C4-2B (cell line): ENCODE measurements at regions not wholly inside any gene's neighbourhood (a gene's known extent, or its start where the extent isn't known, plus 50 kb on each side); places are given as distances from the start of the nearest gene placed in this dataset.
"Not testable (repeated sequence)": the region's sequence is repeated elsewhere in the genome, so short reads cannot be mapped to it uniquely, and the experiment has no call there.

Experiments
- H3K27ac ChIP-seq: fragments of 450-650 bp; 2 replicates; pipeline ENCODE4 v1.5.1; 2017
- ZFX ChIP-seq: fragments of 450-650 bp; IDR thresholded peaks from 2 replicates; pipeline ENCODE4 v1.6.1; 2017
- TF ChIP-seq, protein P1 (sequence below): fragments of 450-650 bp; conservative IDR thresholded peaks from 2 replicates; pipeline ENCODE4 v1.5.1; 2017; ENCODE audit warnings: mild to moderate bottlenecking

DNA sequence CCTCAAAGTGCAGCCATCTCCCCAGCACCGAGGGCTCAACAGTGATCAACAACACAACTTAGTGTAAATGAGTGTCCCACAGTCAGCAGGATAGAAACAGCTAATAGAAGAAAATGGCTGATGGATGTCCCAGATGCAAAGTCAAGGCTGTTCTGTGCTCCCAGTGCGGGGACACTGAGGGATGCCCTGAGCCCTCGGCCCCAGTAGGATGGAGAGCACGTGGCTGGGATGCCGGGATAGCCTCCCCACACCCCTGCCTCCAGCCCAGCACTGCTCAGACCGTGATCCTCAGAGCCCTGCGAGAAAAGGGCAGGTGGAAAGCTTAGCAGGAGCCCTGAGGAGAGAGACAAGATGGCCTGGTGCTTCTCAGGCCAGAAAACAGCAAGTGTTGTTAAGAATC lies 243.9 kb upstream of the TCERG1L start:
- no peak overlapping the region for H3K27ac ChIP-seq
- no peak for TF ChIP-seq ZFX
- TF ChIP-seq, protein P1, sequence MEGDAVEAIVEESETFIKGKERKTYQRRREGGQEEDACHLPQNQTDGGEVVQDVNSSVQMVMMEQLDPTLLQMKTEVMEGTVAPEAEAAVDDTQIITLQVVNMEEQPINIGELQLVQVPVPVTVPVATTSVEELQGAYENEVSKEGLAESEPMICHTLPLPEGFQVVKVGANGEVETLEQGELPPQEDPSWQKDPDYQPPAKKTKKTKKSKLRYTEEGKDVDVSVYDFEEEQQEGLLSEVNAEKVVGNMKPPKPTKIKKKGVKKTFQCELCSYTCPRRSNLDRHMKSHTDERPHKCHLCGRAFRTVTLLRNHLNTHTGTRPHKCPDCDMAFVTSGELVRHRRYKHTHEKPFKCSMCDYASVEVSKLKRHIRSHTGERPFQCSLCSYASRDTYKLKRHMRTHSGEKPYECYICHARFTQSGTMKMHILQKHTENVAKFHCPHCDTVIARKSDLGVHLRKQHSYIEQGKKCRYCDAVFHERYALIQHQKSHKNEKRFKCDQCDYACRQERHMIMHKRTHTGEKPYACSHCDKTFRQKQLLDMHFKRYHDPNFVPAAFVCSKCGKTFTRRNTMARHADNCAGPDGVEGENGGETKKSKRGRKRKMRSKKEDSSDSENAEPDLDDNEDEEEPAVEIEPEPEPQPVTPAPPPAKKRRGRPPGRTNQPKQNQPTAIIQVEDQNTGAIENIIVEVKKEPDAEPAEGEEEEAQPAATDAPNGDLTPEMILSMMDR: no peak

DNA sequence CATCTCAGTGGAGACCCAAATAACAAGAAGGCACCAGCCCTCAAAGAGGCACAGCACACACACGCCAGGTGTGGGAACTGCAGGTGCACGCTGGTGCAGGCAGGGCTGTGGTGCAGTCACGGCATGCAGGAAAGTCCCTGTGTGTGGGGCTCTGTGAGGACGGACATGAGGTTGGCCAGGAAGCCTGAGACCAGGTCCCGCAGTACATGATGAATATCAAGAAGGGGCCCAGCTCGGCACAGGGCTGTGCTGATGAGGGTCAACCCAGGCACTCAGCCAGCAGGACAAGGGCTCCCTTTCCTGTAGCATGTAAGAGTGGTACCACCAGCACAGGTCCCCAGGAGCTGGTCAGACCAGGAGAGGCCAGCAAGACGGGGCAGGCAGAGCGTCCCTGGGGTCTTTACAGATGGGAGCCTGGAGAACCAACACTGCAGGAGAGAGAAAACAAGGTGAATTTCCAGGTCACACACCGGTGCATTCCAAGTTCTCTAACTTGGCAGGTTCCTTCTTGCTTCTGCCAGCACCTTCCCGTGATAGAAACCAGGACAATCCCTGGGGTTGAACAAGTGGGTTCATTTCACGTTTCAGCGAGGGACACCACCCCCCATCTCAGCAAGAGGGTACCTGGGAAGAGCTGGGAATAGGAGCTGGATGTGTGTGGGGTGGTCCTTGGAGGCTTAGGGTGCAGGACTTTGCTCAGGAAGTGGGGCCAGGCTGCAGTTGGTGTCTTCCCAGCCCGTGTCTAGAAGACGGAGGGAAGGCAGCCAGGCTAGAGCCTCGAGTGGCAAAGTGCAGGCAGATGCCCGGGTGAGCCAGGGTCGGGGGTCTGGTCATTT lies 244.8 kb upstream of the TCERG1L start:
- TF ChIP-seq, protein P1: no peak
- TF ChIP-seq ZFX: no peak
- H3K27ac ChIP-seq: no peak overlapping the region

DNA sequence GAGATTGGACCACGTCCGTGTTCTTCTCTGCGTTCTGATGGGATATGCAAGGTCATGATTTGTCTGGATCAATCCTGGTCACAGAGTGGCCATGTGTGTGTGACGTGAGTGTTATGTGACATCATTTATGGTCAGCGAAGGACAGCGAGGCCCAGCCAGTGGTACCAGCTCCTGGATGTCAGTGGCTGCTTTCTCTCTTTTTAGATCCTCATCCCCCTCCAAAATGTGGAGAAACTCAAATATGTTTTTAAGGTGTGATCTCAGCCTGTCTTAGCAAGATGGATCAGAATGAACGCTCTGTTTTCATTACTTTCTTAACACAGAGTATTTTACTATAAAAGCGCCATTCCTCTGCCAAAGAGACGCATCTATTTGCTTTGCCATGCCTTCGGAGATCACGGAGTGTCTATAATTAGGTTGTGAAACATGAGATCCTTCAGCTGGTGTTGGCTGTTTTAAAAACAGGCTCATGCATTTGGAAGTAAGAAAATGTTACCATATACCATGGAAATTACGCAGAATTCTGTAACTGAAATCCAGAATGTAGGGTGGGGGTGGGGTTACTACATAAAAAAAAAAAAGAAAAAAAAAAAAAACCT lies 245.5 kb upstream of the TCERG1L start:
- no peak for TF ChIP-seq ZFX
- TF ChIP-seq, protein P1: no peak
- no peak overlapping the region for H3K27ac ChIP-seq

DNA sequence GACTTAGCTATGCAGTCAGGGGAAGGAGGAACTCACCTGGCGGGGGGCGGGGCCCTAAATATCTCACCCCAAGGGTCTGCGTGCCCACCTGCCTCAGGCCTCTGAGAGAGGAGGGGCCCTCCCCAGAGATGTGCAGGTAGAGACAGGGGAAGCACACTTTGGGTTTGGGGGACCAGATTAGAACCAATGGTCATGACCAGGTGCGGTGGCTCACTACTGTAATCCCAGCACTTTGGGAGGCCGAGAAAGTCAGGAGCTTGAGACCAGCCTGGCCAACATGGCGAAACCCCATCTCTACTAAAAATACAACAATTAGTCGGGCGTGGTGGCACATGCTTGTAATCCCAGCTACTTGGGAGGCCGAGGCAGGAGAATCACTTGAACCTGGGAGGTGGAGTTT lies 246.4 kb upstream of the TCERG1L start:
- not testable (repeated sequence) for H3K27ac ChIP-seq

DNA sequence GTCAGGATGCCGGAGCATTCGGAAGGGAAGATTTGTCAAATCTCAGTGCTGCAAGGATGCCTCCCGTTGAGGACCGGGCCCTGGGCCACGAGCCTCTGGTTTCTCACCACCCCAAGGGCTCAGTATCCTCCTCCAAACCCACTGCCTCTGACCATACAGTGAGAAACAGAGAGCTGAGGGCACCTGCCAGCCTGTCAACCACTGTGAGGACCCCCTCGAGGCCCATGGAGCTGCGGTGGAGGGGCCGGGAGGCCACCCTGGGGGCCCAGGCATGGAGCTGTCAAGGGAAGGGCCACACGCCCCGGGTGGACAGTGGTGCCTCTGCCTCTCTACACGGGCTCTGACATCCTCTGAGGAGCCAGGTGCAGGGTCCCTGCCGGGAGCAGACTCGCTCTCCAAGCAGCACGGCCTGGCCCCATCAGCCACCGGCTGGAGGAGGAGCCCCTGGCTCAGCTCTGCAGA lies 248.0 kb upstream of the TCERG1L start:
- no peak overlapping the region for H3K27ac ChIP-seq
- TF ChIP-seq, protein P1: no peak
- no peak for TF ChIP-seq ZFX

DNA sequence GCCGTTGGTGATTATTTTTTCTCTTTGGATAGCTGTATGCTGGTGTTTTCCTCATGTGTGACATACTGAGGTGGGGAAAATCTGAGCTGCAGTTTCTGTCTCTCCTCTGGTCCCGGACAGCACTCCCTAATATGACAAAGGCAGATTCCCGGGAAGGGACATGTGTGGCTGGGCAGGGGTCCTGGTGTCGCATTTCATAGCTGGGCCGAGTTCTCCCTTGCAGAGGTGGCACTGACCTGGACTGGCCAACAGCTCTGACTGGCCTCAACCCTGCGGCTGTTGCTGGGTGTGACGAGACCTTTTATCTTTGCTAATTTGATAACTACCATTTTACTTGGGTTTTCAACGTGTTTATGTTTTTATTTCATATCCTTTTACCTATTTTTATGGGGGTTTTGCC lies 248.6 kb upstream of the TCERG1L start:
- TF ChIP-seq ZFX: no peak
- TF ChIP-seq, protein P1: no peak

DNA sequence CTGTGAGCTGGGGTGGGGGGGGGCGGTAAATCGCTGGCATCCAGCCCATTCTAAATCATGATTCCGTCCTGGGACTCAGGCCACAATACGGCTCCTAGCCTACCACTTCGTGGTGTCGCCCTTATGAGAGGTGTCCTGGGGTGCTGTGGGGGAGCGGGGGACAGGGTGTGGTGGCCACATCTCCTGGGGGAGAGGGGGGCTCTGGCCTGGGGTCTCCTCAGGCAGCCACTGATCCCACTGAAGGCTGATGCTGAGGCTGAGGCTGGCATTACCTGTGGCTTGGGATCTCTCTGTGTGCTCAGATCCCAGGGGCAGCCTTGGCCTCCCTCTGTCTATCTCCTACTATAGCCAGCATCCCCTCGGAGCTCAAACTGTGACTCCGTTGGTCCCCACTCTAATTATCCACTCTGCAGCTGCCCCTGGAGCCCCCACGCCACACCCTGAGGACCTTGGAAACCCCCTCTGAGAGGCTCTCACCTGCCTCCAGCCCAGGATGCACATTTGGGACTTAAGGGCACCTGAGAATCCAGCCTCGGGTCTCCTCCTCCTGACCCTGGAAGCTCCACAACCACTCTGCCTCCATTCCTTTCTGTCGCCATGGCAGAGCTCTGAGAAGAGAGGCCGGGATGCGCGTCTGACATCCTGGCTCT lies 249.3 kb upstream of the TCERG1L start:
- H3K27ac ChIP-seq: no peak overlapping the region
- TF ChIP-seq ZFX: no peak
- TF ChIP-seq, protein P1: no peak

More for the DNA sequence above, 248.6 kb upstream of the TCERG1L start:
- H3K27ac ChIP-seq: no peak overlapping the region
